ENCODE measurements at regions not wholly inside any gene's neighbourhood (a gene's known extent, or its start where the extent isn't known, plus 50 kb on each side); places are given as distances from the start of the nearest gene placed in this dataset.

DNA sequence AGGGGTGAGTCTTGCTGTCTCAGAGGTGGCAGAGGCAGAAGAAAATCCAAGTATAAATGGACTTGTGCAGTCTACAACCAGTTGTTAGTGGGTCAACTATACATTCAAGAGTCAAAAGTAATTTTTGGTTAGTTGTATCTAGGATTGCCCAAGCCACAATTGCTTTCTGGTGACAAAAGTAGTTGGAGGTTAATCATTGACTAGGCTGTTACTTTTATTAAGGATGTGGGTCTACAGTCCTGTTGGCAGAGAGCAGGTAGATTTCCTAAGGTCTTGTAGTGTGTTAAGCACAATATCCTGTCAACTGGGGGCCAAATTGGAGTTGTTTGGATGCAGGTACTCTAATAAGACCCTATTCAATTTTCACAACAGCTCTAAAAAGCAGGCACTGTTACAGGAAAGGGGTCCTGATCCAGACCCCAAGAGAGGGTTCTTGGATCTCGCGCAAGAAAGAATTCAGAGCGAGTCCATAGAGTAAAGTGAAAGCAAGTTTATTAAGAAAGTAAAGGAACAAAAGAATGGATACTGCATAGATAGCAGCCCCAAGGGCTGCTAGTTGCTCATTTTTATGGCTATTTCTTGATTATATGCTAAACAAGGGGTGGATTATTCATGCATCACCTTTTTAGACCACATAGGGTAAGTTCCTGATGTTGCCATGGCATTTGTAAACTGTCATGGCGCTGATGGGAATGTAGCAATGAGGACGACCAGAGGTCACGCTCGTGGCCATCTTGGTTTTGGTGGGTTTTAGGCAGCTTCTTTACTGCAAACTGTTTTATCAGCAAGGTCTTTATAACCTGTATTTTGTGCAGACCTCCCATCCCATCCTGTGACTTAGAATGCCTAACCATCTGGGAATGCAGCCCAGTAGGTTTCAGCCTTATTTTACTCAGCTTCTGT is 232.6 kb upstream of the SRRM4 start:
- no peaks in the 10 kb centered on the region for H3K36me3 Mint-ChIP-seq (ENCODE audit: low read depth)
- H3K9me3 Mint-ChIP-seq = peaks cover 3% of the 10 kb centered on the region
- no peak overlapping the region for H3K27ac Mint-ChIP-seq
- H3K4me1 Mint-ChIP-seq = no peaks in the 10 kb centered on the region
- no peak overlapping the region for H3K4me3 Mint-ChIP-seq
- TF ChIP-seq CTCF (IDR thresholded peaks at IDR 0.05; ENCODE audit: unreplicated experiment in 3 of 3) = no peak
- peaks cover 10% of the 10 kb centered on the region for H3K27me3 Mint-ChIP-seq (ENCODE audit: low read depth)

GRCh38 chr12:118749646-118750045 is 231.7 kb upstream of the SRRM4 start:
- Mint-ChIP-seq H3K4me1 (no peaks in the 10 kb centered on the region), H3K27ac (no peak overlapping the region), H3K4me3 (no peak overlapping the region), H3K27me3 (ENCODE audit: low read depth) (peaks cover 4% of the 10 kb centered on the region), H3K36me3 (ENCODE audit: low read depth) (no peaks in the 10 kb centered on the region), H3K9me3 (peaks cover 3% of the 10 kb centered on the region)
- TF ChIP-seq CTCF (IDR thresholded peaks at IDR 0.05; ENCODE audit: unreplicated experiment in 3 of 3) = no peak

- H3K9me3 Mint-ChIP-seq = peaks cover 3% of the 10 kb centered on the region
These were observed 230.7 kb upstream of the SRRM4 start for GRCh38 chr12:118750666-118751065.

GRCh38 chr12:118751355-118751754 is 230.0 kb upstream of the SRRM4 start:
- Mint-ChIP-seq H3K4me1 (no peaks in the 10 kb centered on the region), H3K36me3 (ENCODE audit: low read depth) (no peaks in the 10 kb centered on the region), H3K27me3 (ENCODE audit: low read depth) (peaks cover 9% of the 10 kb centered on the region), H3K4me3 (no peak overlapping the region), H3K9me3 (peaks cover 3% of the 10 kb centered on the region), H3K27ac (no peak overlapping the region)
- TF ChIP-seq CTCF (IDR thresholded peaks at IDR 0.05; ENCODE audit: unreplicated experiment in 3 of 3) = no peak

More at GRCh38 chr12:118750666-118751065, 230.7 kb upstream of the SRRM4 start:
- Mint-ChIP-seq H3K36me3 (ENCODE audit: low read depth) (no peaks in the 10 kb centered on the region), H3K27ac (no peak overlapping the region), H3K4me3 (no peak overlapping the region), H3K27me3 (ENCODE audit: low read depth) (peaks cover 7% of the 10 kb centered on the region), H3K4me1 (no peaks in the 10 kb centered on the region)
- no peak for TF ChIP-seq CTCF (IDR thresholded peaks at IDR 0.05; ENCODE audit: unreplicated experiment in 3 of 3)

GRCh38 chr12:118760623-118761022 is 220.7 kb upstream of the SRRM4 start:
- H3K4me3 Mint-ChIP-seq = no peak overlapping the region
- H3K9me3 Mint-ChIP-seq = no peaks in the 10 kb centered on the region
- no peak overlapping the region for H3K27ac Mint-ChIP-seq
- H3K4me1 Mint-ChIP-seq = no peaks in the 10 kb centered on the region
- H3K36me3 Mint-ChIP-seq (ENCODE audit: low read depth) = no peaks in the 10 kb centered on the region
- TF ChIP-seq CTCF (IDR thresholded peaks at IDR 0.05; ENCODE audit: unreplicated experiment in 3 of 3) = no peak
- H3K27me3 Mint-ChIP-seq (ENCODE audit: low read depth) = peaks cover 10% of the 10 kb centered on the region

GRCh38 chr12:118763234-118763633 is 218.1 kb upstream of the SRRM4 start:
- Mint-ChIP-seq H3K36me3 (ENCODE audit: low read depth) (no peaks in the 10 kb centered on the region), H3K9me3 (no peaks in the 10 kb centered on the region)
- no peak for TF ChIP-seq CTCF (IDR thresholded peaks at IDR 0.05; ENCODE audit: unreplicated experiment in 3 of 3)

More at GRCh38 chr12:118763234-118763633, 218.1 kb upstream of the SRRM4 start:
- no peak overlapping the region for H3K27ac Mint-ChIP-seq
- no peak overlapping the region for H3K4me3 Mint-ChIP-seq
- no peaks in the 10 kb centered on the region for H3K4me1 Mint-ChIP-seq
- peaks cover 6% of the 10 kb centered on the region for H3K27me3 Mint-ChIP-seq (ENCODE audit: low read depth)
